GM12878 (cell line): ENCODE measurements at regions not wholly inside any gene's neighbourhood (a gene's known extent, or its start where the extent isn't known, plus 50 kb on each side); places are given as distances from the start of the nearest gene placed in this dataset.

ENCODE experiments used
- ATAC-seq: fragments of 200-7000 bp; cut with Tn5 transposase; 3 replicates; pipeline ENCODE4 v1.9.1; 2020; ENCODE audit warnings: mild to moderate bottlenecking, moderate library complexity
- BruUV-seq: library from RNA; stranded (reverse); fragments of 400-500 nt; replicated peaks from 2 replicates; lab custom pipeline; 2021; lab: Mats Ljungman, UMichigan
- CTCF ChIA-PET: fragments of 300-600 bp; sonication (Branson Sonifier 250); formaldehyde crosslinking; extraction: SDS; loops from one replicate; lab custom pipeline; 2021; ENCODE audit warnings: inconsistent platforms; lab: Yijun Ruan, JAX
- POLR2A ChIA-PET: fragments of 350-600 bp; formaldehyde crosslinking; extraction: SDS; loops from one replicate; lab custom pipeline; 2021; ENCODE audit warnings: inconsistent platforms; lab: Charles Lee
- RAD21 ChIA-PET: fragments of 300-600 bp; sonication (Branson Sonifier 250); formaldehyde crosslinking; loops from one replicate; lab custom pipeline; 2023; ENCODE audit warnings: antibody characterized with exemption; ENCODE audit not compliant: unreplicated experiment; lab: Charles Lee
- SMC1A ChIA-PET: fragments of 300-600 bp; sonication (Branson Sonifier 250); formaldehyde crosslinking; loops from one replicate; lab custom pipeline; 2023; ENCODE audit not compliant: unreplicated experiment, uncharacterized antibody; lab: Charles Lee
- DNase-seq: peaks from one replicate; pipeline ENCODE4 v3.0.0-alpha.2; 2011; ENCODE audit warnings: low read depth, low spot score
- FAIRE-seq: peaks from 3 replicates; lab custom pipeline; 2011; peaks lifted over from hg19 to GRCh38; lab: Jason Lieb, UNC
- H2AFZ ChIP-seq: 2 replicates; pipeline ENCODE4 v1.6.0; 2011; ENCODE audit warnings: low read depth, low read length, control low read depth; ENCODE audit not compliant: control insufficient read depth
- H3K27ac ChIP-seq: 2 replicates; pipeline ENCODE4 v1.5.1; 2011; ENCODE audit warnings: control low read depth; ENCODE audit not compliant: control insufficient read depth, insufficient read depth
- H3K27me3 ChIP-seq, 2 experiments: replicated peaks in 1 of 2; 2 replicates each; pipeline versions ENCODE4 v1.6.0 to v1.6.1; 2011; ENCODE audit warnings: low read length in 1 of 2; ENCODE audit not compliant: control insufficient read depth in 2 of 2, insufficient read depth in 2 of 2
- H3K36me3 ChIP-seq, 2 experiments: 2 replicates each; pipeline ENCODE4 v1.5.1; 2011; ENCODE audit warnings: low read length in 1 of 2; ENCODE audit not compliant: control insufficient read depth in 2 of 2, insufficient read depth in 2 of 2
- H3K4me1 ChIP-seq: 2 replicates; pipeline ENCODE4 v1.6.1; 2011; ENCODE audit warnings: mild to moderate bottlenecking, low read length, moderate library complexity, mixed read lengths; ENCODE audit not compliant: control insufficient read depth, insufficient read depth
- H3K4me2 ChIP-seq: 2 replicates; pipeline ENCODE4 v1.6.0; 2011; ENCODE audit warnings: control low read depth; ENCODE audit not compliant: control insufficient read depth, insufficient read depth
- H3K4me3 ChIP-seq: fragments of 200-600 bp; sonication (generic); 2 replicates; pipeline ENCODE4 v1.5.1; 2016
- H3K79me2 ChIP-seq: 2 replicates; pipeline ENCODE4 v1.6.0; 2011; ENCODE audit warnings: low read length; ENCODE audit not compliant: control insufficient read depth, insufficient read depth
- H3K9ac ChIP-seq: 2 replicates; pipeline ENCODE4 v1.8.0; 2011; ENCODE audit warnings: low read length, control low read depth, mixed read lengths; ENCODE audit not compliant: control insufficient read depth, insufficient read depth
- H3K9me3 ChIP-seq: replicated peaks from 3 replicates; pipeline ENCODE4 v1.5.1; 2011; ENCODE audit warnings: mild to moderate bottlenecking, low read length; ENCODE audit not compliant: control insufficient read depth, insufficient read depth
- H4K20me1 ChIP-seq: 2 replicates; pipeline ENCODE4 v1.6.0; 2011; ENCODE audit not compliant: control insufficient read depth, insufficient read depth
- ATF7 ChIP-seq: fragments of 450-650 bp; IDR thresholded peaks from 2 replicates; pipeline ENCODE4 v1.6.1; 2016; ENCODE audit warnings: low read depth, mild to moderate bottlenecking
- CBX5 ChIP-seq: sonication (generic); IDR thresholded peaks from 2 replicates; pipeline ENCODE4 v1.6.1; 2016; ENCODE audit warnings: low read depth, moderate library complexity, mild to moderate bottlenecking, inconsistent platforms
- LARP7 ChIP-seq: fragments of 450-650 bp; IDR thresholded peaks from 2 replicates; pipeline ENCODE4 v1.6.1; 2017; ENCODE audit warnings: mild to moderate bottlenecking
- MYB ChIP-seq: fragments of 150-350 bp; IDR thresholded peaks from 2 replicates; pipeline ENCODE4 v1.6.1; 2014; ENCODE audit warnings: mild to moderate bottlenecking, low read depth, low read length, borderline replicate concordance
- SRF ChIP-seq, 2 experiments: IDR thresholded peaks; 2 replicates each; pipeline ENCODE4 v1.6.1; 2011; ENCODE audit warnings: low read depth in 2 of 2, low read length in 2 of 2, mild to moderate bottlenecking in 1 of 2, moderate library complexity in 1 of 2
- SUPT20H ChIP-seq: IDR thresholded peaks from 2 replicates; pipeline ENCODE4 v1.6.1; 2011; ENCODE audit warnings: low read depth, mild to moderate bottlenecking, low read length, moderate library complexity, borderline replicate concordance; ENCODE audit not compliant: control insufficient read depth
- TARDBP ChIP-seq: IDR thresholded peaks from 2 replicates; pipeline ENCODE4 v1.6.1; 2016; ENCODE audit warnings: borderline replicate concordance
- WRNIP1 ChIP-seq: IDR thresholded peaks from 2 replicates; pipeline ENCODE4 v1.6.1; 2011; ENCODE audit warnings: low read depth, low read length, improper control_type of control experiment, borderline replicate concordance
- ZNF24 ChIP-seq: fragments of 450-650 bp; IDR thresholded peaks from 2 replicates; pipeline ENCODE4 v1.6.1; 2017; ENCODE audit warnings: antibody characterized with exemption, mild to moderate bottlenecking
- in situ Hi-C: fragments of 300-500 bp; cut with MboI; formaldehyde crosslinking; loops from 9 replicates; pipeline ENCODE4 v1.14.3; 2018; ENCODE audit warnings: mixed read lengths
- intact Hi-C: fragments of 100-400 bp; cut with micrococcal nuclease; formaldehyde crosslinking; loops from one replicate; pipeline ENCODE4 v1.14.2; 2022; ENCODE audit not compliant: unreplicated experiment
- TF ChIP-seq, protein P1 (sequence below): IDR thresholded peaks from 2 replicates; pipeline ENCODE4 v1.6.1; 2012; ENCODE audit warnings: low read depth, low read length, improper control_type of control experiment
- TF ChIP-seq, protein P2 (sequence below): fragments of 450-650 bp; IDR thresholded peaks from 2 replicates; pipeline ENCODE4 v1.6.1; 2014; ENCODE audit warnings: mild to moderate bottlenecking

DNA sequence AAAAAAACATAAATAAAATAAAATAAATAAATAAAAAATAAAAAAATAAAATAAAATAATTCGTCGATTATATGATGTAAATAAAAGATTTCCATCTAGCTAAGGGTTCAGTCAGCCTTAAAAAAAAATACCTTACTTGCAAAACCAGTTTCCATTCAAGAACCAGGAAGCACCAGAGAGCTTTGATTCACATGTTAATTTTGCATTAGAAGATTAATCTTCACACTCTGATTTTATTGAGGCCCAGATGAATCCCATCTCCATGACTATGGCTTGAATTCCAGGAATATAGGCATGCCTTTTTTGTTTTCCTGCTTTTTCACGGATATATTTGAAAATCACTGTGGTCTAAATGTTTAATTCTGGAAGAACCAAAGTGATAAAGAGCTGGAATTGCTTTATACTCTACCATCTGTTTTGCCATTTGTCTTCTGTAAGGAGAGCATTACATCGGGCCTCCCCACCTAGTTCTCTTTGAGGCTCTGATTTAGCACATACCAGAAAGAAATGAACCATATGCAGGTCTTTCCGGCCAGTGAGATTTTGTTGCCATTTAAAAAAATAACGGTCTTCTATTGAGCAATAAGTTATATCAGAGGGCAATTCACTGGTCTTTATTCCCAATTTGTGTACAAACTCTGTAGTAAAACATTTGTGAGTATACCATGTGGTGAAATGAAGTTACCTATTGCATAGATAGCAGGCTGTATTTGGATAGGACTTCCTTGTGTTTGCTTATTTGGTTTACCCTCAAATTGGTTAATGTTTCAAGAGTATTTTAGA, 175.5 kb downstream of the AEBP2 start (continued):
- TF ChIP-seq CBX5 (no peak), TARDBP (no peak), WRNIP1 (no peak), ATF7 (no peak), SRF (IDR thresholded peaks at IDR 0.05; ENCODE audit: low read depth in 2 of 2, low read length in 2 of 2) (no peak), SUPT20H (no peak), ZNF24 (no peak)
- TF ChIP-seq, protein P1, sequence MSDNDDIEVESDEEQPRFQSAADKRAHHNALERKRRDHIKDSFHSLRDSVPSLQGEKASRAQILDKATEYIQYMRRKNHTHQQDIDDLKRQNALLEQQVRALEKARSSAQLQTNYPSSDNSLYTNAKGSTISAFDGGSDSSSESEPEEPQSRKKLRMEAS = no peak

DNA sequence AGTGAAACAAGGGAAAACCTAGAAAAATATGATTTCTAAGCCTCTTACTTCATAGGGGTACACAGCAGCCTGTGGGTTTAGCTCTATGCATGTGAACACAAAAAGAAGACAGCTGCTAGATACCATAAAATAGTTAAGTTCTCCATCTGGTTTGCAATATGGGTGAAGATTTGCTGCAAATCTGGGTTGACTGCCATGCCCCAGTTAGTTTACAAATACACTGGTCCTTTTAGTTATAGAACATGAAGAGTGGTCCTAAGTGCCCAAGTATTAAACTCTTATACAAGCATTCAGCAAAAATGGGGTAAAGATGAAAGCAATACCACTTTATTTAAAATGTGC, 176.1 kb downstream of the AEBP2 start:
- TF ChIP-seq LARP7 (no peak), MYB (no peak)
- TF ChIP-seq, protein P2, sequence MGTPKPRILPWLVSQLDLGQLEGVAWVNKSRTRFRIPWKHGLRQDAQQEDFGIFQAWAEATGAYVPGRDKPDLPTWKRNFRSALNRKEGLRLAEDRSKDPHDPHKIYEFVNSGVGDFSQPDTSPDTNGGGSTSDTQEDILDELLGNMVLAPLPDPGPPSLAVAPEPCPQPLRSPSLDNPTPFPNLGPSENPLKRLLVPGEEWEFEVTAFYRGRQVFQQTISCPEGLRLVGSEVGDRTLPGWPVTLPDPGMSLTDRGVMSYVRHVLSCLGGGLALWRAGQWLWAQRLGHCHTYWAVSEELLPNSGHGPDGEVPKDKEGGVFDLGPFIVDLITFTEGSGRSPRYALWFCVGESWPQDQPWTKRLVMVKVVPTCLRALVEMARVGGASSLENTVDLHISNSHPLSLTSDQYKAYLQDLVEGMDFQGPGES = no peak
- H3K4me3 ChIP-seq = no peak overlapping the region
- BruUV-seq = no TSS peak
- H3K4me2 ChIP-seq = no peak overlapping the region
- H4K20me1 ChIP-seq = no peaks in the 10 kb centered on the region
- in situ Hi-C loops = no loop called here
- ChIA-PET RAD21 (no interaction called here), SMC1A (interaction anchor here (1.2 kb wide), 1 partner anchor 19 kb away, joined by 3 read pairs; no protein-coding TSS in a partner anchor), CTCF (no interaction called here), POLR2A (no interaction called here)
- no peaks in the 10 kb centered on the region for H3K4me1 ChIP-seq
- no peak for ATAC-seq
- H2AFZ ChIP-seq = no peak overlapping the region
- no peaks in the 10 kb centered on the region for H3K79me2 ChIP-seq
- DNase-seq = no peak
- no peaks in the 10 kb centered on the region for H3K36me3 ChIP-seq
- no peaks in the 10 kb centered on the region for H3K9me3 ChIP-seq
- intact Hi-C loops = no loop called here
- H3K27ac ChIP-seq = no peak overlapping the region
- no peak for FAIRE-seq
- H3K9ac ChIP-seq = no peak overlapping the region
- H3K27me3 ChIP-seq = no peaks in the 10 kb centered on the region
